Pons (tissue), 1 donor: ENCODE measurements at regions not wholly inside any gene's neighbourhood (a gene's known extent, or its start where the extent isn't known, plus 50 kb on each side); places are given as distances from the start of the nearest gene placed in this dataset.
A peak's percentile ranks its signal among the peaks of the same experiment; 100 is the strongest.

Source experiments
- DNase-seq: peaks from one replicate; pipeline ENCODE4 v3.0.0-alpha.2; 2016; ENCODE audit warnings: low spot score

- peak; percentile 36 for DNase-seq
Observed at GRCh38 chr3:117074826-117075225, 365.2 kb downstream of the TUSC7 start.

DNA sequence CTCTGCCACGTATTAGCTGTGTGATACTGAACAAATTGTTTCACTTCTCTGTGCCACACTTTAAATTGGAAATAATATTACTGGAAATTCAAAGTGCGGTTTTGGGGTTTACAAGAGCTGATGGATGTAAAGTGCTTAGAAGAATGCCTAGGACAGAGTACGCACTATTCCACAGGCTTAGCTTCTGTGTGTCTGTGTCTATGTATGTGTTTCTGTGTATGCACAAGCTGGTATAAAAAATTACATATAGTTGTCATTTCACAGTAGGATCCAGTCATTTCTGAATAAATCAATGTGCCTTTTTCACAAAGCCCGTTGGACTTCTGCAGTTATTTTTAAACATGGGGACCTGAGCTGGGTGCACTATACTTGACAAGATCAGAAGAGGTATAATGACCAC is 370.4 kb downstream of the TUSC7 start:
- DNase-seq, result no peak

DNA sequence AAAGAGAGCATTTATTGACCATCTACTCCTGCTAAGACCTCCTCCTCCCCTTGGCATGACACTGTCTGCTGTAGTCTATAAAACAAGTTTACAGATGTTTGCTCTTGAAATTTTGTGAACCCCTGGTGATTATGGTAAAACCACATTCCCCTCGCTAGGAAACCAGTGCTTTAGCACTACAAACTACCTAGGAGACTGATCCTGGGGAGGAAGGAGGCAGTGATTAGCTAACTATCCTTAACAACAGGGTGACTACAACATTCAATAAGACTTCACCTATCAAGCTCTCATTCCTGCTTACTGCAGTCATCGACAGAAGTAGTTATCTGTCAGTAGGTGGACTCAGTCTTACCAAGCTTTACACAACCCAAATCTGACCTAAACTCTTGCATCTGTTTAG is 371.3 kb downstream of the TUSC7 start:
- DNase-seq, result no peak

GRCh38 chr3:117084277-117084676 is 374.7 kb downstream of the TUSC7 start:
- no peak for DNase-seq

GRCh38 chr3:117084739-117085270 is 375.2 kb downstream of the TUSC7 start:
- no peak for DNase-seq

DNA sequence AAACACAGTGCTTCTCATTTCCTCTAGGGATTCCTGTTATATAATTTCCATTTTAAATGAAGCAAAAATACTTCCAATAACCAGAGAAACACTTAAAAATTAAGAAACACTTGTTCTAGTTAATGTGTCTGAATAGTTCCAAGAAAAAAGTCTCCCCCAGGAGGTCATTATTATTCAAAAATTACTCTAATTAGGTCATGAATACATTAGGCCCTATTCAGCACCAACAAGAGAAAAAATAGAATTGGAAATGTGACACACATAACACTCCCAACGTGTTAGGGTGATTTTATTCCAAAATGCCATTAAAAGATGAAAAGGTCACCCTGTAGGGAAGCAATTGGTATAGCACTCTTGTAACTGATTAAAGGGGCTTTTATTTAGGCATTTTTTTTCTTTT is 382.1 kb downstream of the TUSC7 start:
- no peak for DNase-seq

- DNase-seq, result no peak
Observed at GRCh38 chr3:117096549-117096948, 387.0 kb downstream of the TUSC7 start.

DNA sequence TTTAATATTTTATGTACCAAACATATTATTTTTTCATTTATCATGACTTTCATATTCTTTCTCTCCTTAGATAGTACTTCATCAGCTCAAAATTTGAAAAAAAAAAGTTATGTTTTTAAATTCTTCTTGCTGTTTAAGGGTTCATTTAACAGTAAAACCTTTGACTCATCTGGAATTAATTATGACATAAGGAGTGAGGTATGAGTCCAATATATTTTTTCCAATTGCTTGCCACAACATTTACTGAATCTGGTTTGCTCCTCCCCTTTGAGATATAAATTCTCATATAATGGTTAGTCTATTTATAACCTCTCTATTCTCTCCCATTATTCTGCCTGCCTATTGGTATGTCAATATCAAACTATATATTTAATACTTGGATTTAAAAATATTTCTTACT is 387.8 kb downstream of the TUSC7 start:
- no peak for DNase-seq

DNA sequence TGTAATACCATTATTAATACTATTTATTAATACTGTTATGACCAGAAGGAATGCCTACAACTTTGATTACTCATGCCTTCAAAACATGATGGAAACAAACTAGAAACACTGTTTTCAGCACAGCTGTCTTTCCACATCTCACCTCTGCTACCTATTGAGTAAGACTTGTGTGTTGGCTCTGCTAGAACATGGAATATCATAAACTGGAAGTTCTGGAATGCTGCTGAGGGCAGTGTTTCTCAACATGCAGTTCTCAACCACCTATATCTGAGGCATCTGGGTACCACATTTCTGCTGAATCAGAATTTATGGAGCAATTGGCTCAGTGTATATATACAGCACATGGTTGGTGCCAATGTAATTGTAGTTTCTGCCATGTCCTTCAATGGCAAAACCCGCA is 392.1 kb downstream of the TUSC7 start:
- DNase-seq, result no peak

GRCh38 chr3:117102426-117102825 is 392.8 kb downstream of the TUSC7 start:
- DNase-seq, result no peak

DNA sequence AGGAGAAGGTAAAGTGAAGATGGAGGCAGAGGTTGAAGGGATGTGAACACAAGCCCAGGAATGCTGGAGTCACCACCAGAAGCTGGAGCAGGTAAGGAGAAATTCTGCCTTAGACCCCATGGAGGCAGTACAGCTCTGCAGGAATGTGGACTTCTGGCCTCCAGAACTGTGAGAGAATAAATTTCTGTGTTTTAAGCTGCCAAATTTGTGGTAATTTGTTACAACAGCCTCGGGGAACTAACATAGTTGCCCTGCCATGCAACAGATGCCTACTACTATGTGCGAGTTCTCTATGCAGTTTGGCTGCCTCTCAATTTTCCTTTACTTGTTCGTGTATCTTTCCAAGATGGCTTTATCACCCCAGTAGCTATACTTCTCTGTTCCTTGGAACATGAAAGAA is 394.1 kb downstream of the TUSC7 start:
- no peak for DNase-seq

GRCh38 chr3:117104381-117104780 is 394.8 kb downstream of the TUSC7 start:
- no peak for DNase-seq

- no peak for DNase-seq
Observed at GRCh38 chr3:117104792-117105191, 395.2 kb downstream of the TUSC7 start.

DNA sequence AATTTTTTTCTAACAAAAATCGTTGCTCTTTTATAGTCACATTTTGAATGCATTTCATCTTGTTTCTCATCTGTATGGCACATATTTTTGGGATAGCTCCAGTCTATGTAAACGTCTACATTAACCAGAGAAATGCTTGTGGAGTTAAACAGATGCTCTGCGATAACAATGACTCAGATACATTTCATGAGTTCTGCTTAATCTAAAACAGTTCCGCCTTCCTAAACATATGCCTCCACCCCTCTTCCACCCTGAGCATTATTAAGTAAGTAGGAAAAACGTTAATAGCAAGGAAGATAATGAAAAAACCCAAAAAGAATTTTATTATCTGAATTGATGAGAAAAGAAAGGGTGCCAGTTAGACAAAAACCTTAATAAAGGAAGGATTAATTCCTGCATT is 396.1 kb downstream of the TUSC7 start:
- DNase-seq, result no peak

DNA sequence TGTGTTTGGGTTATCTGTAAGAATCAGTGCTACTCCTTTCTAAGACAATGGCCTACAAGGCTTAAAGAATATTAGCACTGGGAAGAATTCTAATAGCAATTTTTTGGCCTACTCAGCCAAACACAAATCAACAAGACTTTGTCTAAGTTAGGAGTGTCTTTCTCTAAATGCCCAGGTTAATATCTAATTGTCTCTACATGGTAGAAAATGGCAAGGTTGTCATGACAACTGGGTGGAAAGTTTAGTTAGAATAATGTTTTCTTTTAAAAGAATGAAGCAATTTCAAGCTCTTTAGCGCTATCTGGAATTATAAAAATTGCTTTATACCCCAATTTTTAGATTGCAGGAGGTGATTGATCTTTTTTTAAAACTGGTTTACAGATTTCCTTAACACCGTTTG is 396.8 kb downstream of the TUSC7 start:
- DNase-seq, result no peak

DNA sequence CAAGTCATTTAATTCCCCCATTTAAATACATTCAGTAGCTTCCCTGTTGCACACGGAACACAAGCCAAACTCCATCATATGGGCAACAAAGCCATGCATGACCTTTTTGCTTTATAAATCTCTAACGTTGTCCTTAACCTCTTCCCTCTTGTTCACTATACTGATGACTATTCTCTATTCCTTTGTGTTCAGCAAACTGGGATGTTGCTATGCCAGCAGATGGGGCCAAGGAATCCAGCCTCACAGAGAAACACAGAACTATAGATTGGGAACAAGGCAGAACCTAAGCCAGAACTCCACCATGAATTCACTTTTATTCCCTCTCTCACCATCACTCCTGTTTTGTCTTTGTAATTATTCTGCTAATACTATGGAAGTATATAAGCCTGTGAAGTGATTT is 398.4 kb downstream of the TUSC7 start:
- no peak for DNase-seq

GRCh38 chr3:117109178-117109577 is 399.6 kb downstream of the TUSC7 start:
- no peak for DNase-seq

- no peak for DNase-seq
Observed at GRCh38 chr3:117114517-117115265, 405.1 kb downstream of the TUSC7 start.

DNA sequence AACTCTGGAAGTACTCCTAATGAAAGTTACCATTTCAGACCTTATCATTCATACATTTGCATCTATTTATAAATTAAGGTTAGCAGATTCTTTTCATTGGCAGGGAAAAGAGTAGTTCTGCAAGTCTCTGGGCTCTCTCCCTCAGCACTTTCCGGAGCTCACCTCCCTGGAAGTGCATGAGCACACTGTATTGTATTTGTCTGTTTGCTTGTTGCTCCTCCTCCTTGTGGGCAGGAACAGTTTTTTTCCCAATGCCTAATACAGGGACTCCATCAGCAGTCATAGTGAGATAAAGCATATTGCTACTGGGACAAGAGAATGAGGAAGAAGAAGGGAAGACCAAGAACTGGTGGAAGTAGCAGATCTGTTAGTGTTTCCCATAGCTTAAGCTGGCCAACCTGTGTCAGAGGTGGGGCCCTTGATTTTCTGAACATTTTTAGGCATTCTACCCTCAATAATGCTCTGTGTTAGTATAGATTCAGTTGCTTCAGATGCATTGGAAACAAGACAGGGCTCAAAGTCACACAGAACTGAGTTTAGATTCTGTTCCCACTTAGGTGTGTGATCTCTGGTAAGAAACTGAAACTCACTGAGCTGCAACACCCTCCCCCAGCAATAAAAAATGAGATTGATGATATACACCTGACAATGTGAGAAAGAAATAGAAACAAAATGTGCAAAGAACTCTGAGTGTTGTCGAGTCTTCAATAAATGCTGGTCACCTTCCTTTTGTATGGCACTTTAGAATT is 407.8 kb downstream of the TUSC7 start:
- DNase-seq, result no peak

GRCh38 chr3:117118604-117119003 is 409.0 kb downstream of the TUSC7 start:
- no peak for DNase-seq

DNA sequence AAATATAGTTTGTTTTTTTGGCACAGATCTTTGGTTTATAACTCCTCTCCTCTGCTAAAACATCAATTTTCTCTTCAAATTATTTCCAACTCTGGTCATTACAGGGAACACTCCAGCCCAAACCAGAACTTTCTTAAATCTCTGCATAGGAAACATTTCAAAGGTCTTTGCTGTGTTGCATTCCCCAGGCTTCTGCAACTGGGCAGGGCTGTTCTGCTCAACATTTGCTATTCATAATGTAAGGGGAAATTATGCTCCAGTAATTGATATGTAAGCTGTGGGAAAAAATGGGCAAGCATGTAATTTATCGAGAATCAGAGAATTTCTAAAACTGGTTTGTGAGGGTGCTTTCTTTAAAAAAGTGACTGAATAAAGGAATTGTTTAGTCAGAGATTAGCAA is 410.4 kb downstream of the TUSC7 start:
- DNase-seq, result no peak

DNA sequence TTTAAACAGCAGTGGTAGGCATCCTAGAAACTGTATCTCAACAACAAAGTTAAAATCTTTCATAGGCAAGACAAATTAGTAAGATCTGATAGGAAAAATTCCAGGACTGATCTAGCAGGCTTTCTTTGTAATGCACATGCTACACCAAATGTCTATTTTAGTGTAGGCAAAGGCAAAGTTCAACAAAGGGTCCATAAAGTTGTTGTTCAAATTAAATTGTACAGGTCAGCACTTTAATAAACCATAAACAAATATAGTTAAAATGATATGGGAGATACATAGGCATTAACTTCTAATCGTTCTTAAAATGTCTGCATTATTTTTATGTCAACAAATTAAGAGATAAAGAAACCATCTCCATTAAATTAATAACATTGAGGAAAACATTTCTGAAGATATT is 413.0 kb downstream of the TUSC7 start:
- no peak for DNase-seq

- no peak for DNase-seq
Observed at GRCh38 chr3:117126460-117126859, 416.9 kb downstream of the TUSC7 start.
